ENCODE measurements at regions not wholly inside any gene's neighbourhood (a gene's known extent, or its start where the extent isn't known, plus 50 kb on each side); places are given as distances from the start of the nearest gene placed in this dataset.

- 41 to 52% methylated on average over 1 of the region's 1 CpG for WGBS, 2 donors
- intact Hi-C loops (cut with DNase I): no loop called here
Measured at GRCh38 chr4:29276150-29276549, 1444.0 kb upstream of the PCDH7 start.

GRCh38 chr4:29277381-29277780 is 1442.8 kb upstream of the PCDH7 start:
- H3K4me1 ChIP-seq: no peaks in the 10 kb centered on the region
- TF ChIP-seq CTCF (IDR thresholded peaks at IDR 0.05) (no peak), POLR2A (IDR thresholded peaks at IDR 0.05) (no peak)
- H3K36me3 ChIP-seq: no peaks in the 10 kb centered on the region
- H3K9me3 ChIP-seq: no peaks in the 10 kb centered on the region
- intact Hi-C loops (cut with DNase I): no loop called here
- no peak overlapping the region for H3K4me3 ChIP-seq
- no peak for DNase-seq
- no peaks in the 10 kb centered on the region for H3K27me3 ChIP-seq
- no peak overlapping the region for H3K27ac ChIP-seq

More at GRCh38 chr4:29276150-29276549, 1444.0 kb upstream of the PCDH7 start:
- Histone ChIP-seq H3K27me3 (no peaks in the 10 kb centered on the region), H3K9me3 (no peaks in the 10 kb centered on the region), H3K4me1 (no peaks in the 10 kb centered on the region), H3K27ac (no peak overlapping the region), H3K36me3 (no peaks in the 10 kb centered on the region), H3K4me3 (no peak overlapping the region)
- TF ChIP-seq CTCF (IDR thresholded peaks at IDR 0.05): no peak
- TF ChIP-seq POLR2A (IDR thresholded peaks at IDR 0.05): no peak
- DNase-seq: no peak

- 24 to 35% methylated on average over 2 of the region's 2 CpGs for WGBS, 2 donors
- Histone ChIP-seq H3K4me1 (no peaks in the 10 kb centered on the region), H3K36me3 (no peaks in the 10 kb centered on the region), H3K27ac (no peak overlapping the region), H3K9me3 (no peaks in the 10 kb centered on the region), H3K27me3 (no peaks in the 10 kb centered on the region), H3K4me3 (no peak overlapping the region)
- TF ChIP-seq CTCF (IDR thresholded peaks at IDR 0.05): no peak
- TF ChIP-seq POLR2A (IDR thresholded peaks at IDR 0.05): no peak
- no peak for DNase-seq
- intact Hi-C loops (cut with DNase I): no loop called here
Measured at GRCh38 chr4:29278585-29278984, 1441.6 kb upstream of the PCDH7 start.

GRCh38 chr4:29289118-29289517 is 1431.1 kb upstream of the PCDH7 start:
- DNase-seq: no peak
- Histone ChIP-seq H3K9me3 (no peaks in the 10 kb centered on the region), H3K4me3 (no peak overlapping the region), H3K4me1 (no peaks in the 10 kb centered on the region), H3K36me3 (no peaks in the 10 kb centered on the region), H3K27me3 (no peaks in the 10 kb centered on the region), H3K27ac (no peak overlapping the region)
- intact Hi-C loops (cut with DNase I): no loop called here
- WGBS, 2 donors: 41 to 62% methylated on average over 1 of the region's 1 CpG
- TF ChIP-seq POLR2A (IDR thresholded peaks at IDR 0.05) (no peak), CTCF (IDR thresholded peaks at IDR 0.05) (no peak)

- DNase-seq: no peak
- TF ChIP-seq POLR2A (IDR thresholded peaks at IDR 0.05) (no peak), CTCF (IDR thresholded peaks at IDR 0.05) (no peak)
- intact Hi-C loops (cut with DNase I): no loop called here
Measured at GRCh38 chr4:29295280-29295679, 1424.9 kb upstream of the PCDH7 start.

More at GRCh38 chr4:29295280-29295679, 1424.9 kb upstream of the PCDH7 start:
- no peak overlapping the region for H3K4me3 ChIP-seq
- no peak overlapping the region for H3K27ac ChIP-seq
- no peaks in the 10 kb centered on the region for H3K4me1 ChIP-seq
- no peaks in the 10 kb centered on the region for H3K36me3 ChIP-seq
- no peaks in the 10 kb centered on the region for H3K9me3 ChIP-seq
- H3K27me3 ChIP-seq: no peaks in the 10 kb centered on the region
